PC-3 (cell line): ENCODE measurements at regions not wholly inside any gene's neighbourhood (a gene's known extent, or its start where the extent isn't known, plus 50 kb on each side); places are given as distances from the start of the nearest gene placed in this dataset.

Experiments
- CTCF ChIP-seq: fragments of 300-600 bp; sonication (generic); conservative IDR thresholded peaks from 2 replicates; pipeline ENCODE4 v1.5.1; 2017; ENCODE audit warnings: antibody characterized with exemption, low read depth, mild to moderate bottlenecking, low read length
- EZH2 ChIP-seq: fragments of 300-600 bp; sonication (generic); IDR thresholded peaks from one replicate; pipeline ENCODE4 v1.6.1; 2017; ENCODE audit warnings: antibody characterized with exemption, mild to moderate bottlenecking, low read length; ENCODE audit not compliant: unreplicated experiment

DNA sequence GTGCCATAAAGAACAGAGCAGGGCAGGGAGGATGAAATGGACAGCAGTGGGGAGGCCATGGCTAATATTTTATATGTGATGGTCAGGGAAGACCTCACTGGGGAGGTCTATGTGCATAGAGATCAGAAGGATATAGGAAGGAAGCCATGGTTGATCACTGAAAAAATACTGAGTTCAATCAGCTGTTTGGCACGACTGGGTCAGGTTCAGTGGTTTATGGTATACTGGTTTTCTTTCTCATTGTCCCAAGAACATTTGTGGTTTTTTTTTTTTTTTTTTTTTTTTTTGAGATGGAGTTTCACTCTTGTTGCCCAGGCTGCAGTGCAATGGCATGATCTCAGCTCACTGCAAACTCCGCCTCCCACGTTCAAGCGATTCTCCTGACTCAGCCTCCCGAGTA is 78.3 kb upstream of the TIAM2 start:
- no peak for TF ChIP-seq CTCF
- no peak for TF ChIP-seq EZH2
